ENCODE measurements at regions not wholly inside any gene's neighbourhood (a gene's known extent, or its start where the extent isn't known, plus 50 kb on each side); places are given as distances from the start of the nearest gene placed in this dataset.

- Mint-ChIP-seq H3K27me3 (no peaks in the 10 kb centered on the region), H3K27ac (no peak overlapping the region), H3K4me1 (ENCODE audit: low read depth) (no peaks in the 10 kb centered on the region), H3K9me3 (ENCODE audit: low read depth) (no peaks in the 10 kb centered on the region), H3K36me3 (ENCODE audit: insufficient read depth) (no peaks in the 10 kb centered on the region), H3K4me3 (ENCODE audit: low read depth) (no peak overlapping the region)
- no peak for DNase-seq (ENCODE audit: low spot score, unreplicated experiment)
- TF ChIP-seq CTCF (IDR thresholded peaks at IDR 0.05; ENCODE audit: unreplicated experiment), result no peak
Measured at GRCh38 chr5:58040044-58040443, 419.8 kb downstream of the PLK2 start.

- Mint-ChIP-seq H3K4me3 (ENCODE audit: low read depth) (no peak overlapping the region), H3K4me1 (ENCODE audit: low read depth) (no peaks in the 10 kb centered on the region), H3K9me3 (ENCODE audit: low read depth) (no peaks in the 10 kb centered on the region), H3K27ac (no peak overlapping the region), H3K36me3 (ENCODE audit: insufficient read depth) (no peaks in the 10 kb centered on the region), H3K27me3 (no peaks in the 10 kb centered on the region)
- no peak for DNase-seq (ENCODE audit: low spot score, unreplicated experiment)
- no peak for TF ChIP-seq CTCF (IDR thresholded peaks at IDR 0.05; ENCODE audit: unreplicated experiment)
Measured at GRCh38 chr5:58037899-58038298, 422.0 kb downstream of the PLK2 start.

- Mint-ChIP-seq H3K27ac (no peak overlapping the region), H3K4me1 (ENCODE audit: low read depth) (no peaks in the 10 kb centered on the region), H3K9me3 (ENCODE audit: low read depth) (no peaks in the 10 kb centered on the region), H3K27me3 (no peaks in the 10 kb centered on the region), H3K36me3 (ENCODE audit: insufficient read depth) (no peaks in the 10 kb centered on the region), H3K4me3 (ENCODE audit: low read depth) (no peak overlapping the region)
- TF ChIP-seq CTCF (IDR thresholded peaks at IDR 0.05; ENCODE audit: unreplicated experiment), result no peak
- DNase-seq (ENCODE audit: low spot score, unreplicated experiment), result no peak
Measured at GRCh38 chr5:58025809-58026208, 434.1 kb downstream of the PLK2 start.

- no peaks in the 10 kb centered on the region for H3K4me1 Mint-ChIP-seq (ENCODE audit: low read depth)
- TF ChIP-seq CTCF (IDR thresholded peaks at IDR 0.05; ENCODE audit: unreplicated experiment), result no peak
- no peaks in the 10 kb centered on the region for H3K36me3 Mint-ChIP-seq (ENCODE audit: insufficient read depth)
- no peaks in the 10 kb centered on the region for H3K9me3 Mint-ChIP-seq (ENCODE audit: low read depth)
- DNase-seq (ENCODE audit: low spot score, unreplicated experiment), result no peak
- no peaks in the 10 kb centered on the region for H3K27me3 Mint-ChIP-seq
- no peak overlapping the region for H3K4me3 Mint-ChIP-seq (ENCODE audit: low read depth)
- H3K27ac Mint-ChIP-seq, result no peak overlapping the region
Measured at GRCh38 chr5:58024151-58024550, 435.7 kb downstream of the PLK2 start.

- Mint-ChIP-seq H3K9me3 (ENCODE audit: low read depth) (no peaks in the 10 kb centered on the region), H3K36me3 (ENCODE audit: insufficient read depth) (no peaks in the 10 kb centered on the region), H3K4me1 (ENCODE audit: low read depth) (no peaks in the 10 kb centered on the region), H3K4me3 (ENCODE audit: low read depth) (no peak overlapping the region), H3K27ac (no peak overlapping the region), H3K27me3 (no peaks in the 10 kb centered on the region)
- no peak for DNase-seq (ENCODE audit: low spot score, unreplicated experiment)
- TF ChIP-seq CTCF (IDR thresholded peaks at IDR 0.05; ENCODE audit: unreplicated experiment), result no peak
Measured at GRCh38 chr5:58022055-58022454, 437.8 kb downstream of the PLK2 start.
